H9 (cell line): ENCODE measurements at regions not wholly inside any gene's neighbourhood (a gene's known extent, or its start where the extent isn't known, plus 50 kb on each side); places are given as distances from the start of the nearest gene placed in this dataset.

Experiments used
- DNase-seq: peaks from one replicate; pipeline ENCODE4 v3.0.0-alpha.2; 2017
- H2AFZ ChIP-seq: one replicate; pipeline ENCODE4 v1.6.1; 2013; ENCODE audit warnings: mild to moderate bottlenecking, low read length, control low read depth, moderate library complexity
- H2AK5ac ChIP-seq: 2 replicates; pipeline ENCODE4 v1.6.1; 2013; ENCODE audit warnings: low read length, control low read depth, mixed read lengths; ENCODE audit not compliant: insufficient read length
- H2BK120ac ChIP-seq: one replicate; pipeline ENCODE4 v1.6.1; 2013; ENCODE audit warnings: low read depth, mild to moderate bottlenecking, low read length, control low read depth, inconsistent platforms; ENCODE audit not compliant: poor library complexity, severe bottlenecking
- H2BK12ac ChIP-seq: 2 replicates; pipeline ENCODE4 v1.6.1; 2013; ENCODE audit warnings: low read length, control low read depth, mixed read lengths, low read depth; ENCODE audit not compliant: insufficient read length
- H2BK15ac ChIP-seq: 2 replicates; pipeline ENCODE4 v1.6.1; 2013; ENCODE audit warnings: low read depth, low read length, control low read depth
- H2BK20ac ChIP-seq: one replicate; pipeline ENCODE4 v1.6.1; 2013; ENCODE audit warnings: low read depth, mild to moderate bottlenecking, low read length, control low read depth, inconsistent platforms; ENCODE audit not compliant: poor library complexity, severe bottlenecking
- H2BK5ac ChIP-seq: 2 replicates; pipeline ENCODE4 v1.6.1; 2013; ENCODE audit warnings: low read length, control low read depth, mixed read lengths; ENCODE audit not compliant: insufficient read length
- H3K14ac ChIP-seq: 2 replicates; pipeline ENCODE4 v1.6.1; 2013; ENCODE audit warnings: low read length, control low read depth; ENCODE audit not compliant: insufficient read depth
- H3K18ac ChIP-seq: 2 replicates; pipeline ENCODE4 v1.6.1; 2013; ENCODE audit warnings: low read depth, mild to moderate bottlenecking, mixed read lengths, low read length, control low read depth; ENCODE audit not compliant: insufficient read length
- H3K23ac ChIP-seq: 2 replicates; pipeline ENCODE4 v1.6.1; 2013; ENCODE audit warnings: low read length, control low read depth, mixed read lengths, low read depth; ENCODE audit not compliant: insufficient read length
- H3K23me2 ChIP-seq: 2 replicates; pipeline ENCODE4 v1.6.1; 2013; ENCODE audit warnings: low read depth, mild to moderate bottlenecking, mixed read lengths, low read length, control low read depth; ENCODE audit not compliant: insufficient read length, poor library complexity, severe bottlenecking
- H3K27ac ChIP-seq: 2 replicates; pipeline ENCODE4 v1.5.1; 2013; ENCODE audit warnings: low read length, control low read depth, mixed read lengths, low read depth; ENCODE audit not compliant: insufficient read length
- H3K27me3 ChIP-seq: 2 replicates; pipeline ENCODE4 v1.6.1; 2013; ENCODE audit warnings: low read length, control low read depth, inconsistent platforms; ENCODE audit not compliant: insufficient read depth
- H3K4ac ChIP-seq: 2 replicates; pipeline ENCODE4 v1.6.1; 2013; ENCODE audit warnings: low read depth, mild to moderate bottlenecking, control low read depth, inconsistent platforms, low read length, moderate library complexity
- H3K4me1 ChIP-seq: 2 replicates; pipeline ENCODE4 v1.6.1; 2013; ENCODE audit warnings: low read length, control low read depth, inconsistent platforms; ENCODE audit not compliant: insufficient read depth
- H3K4me2 ChIP-seq: 2 replicates; pipeline ENCODE4 v1.6.1; 2013; ENCODE audit warnings: low read length, control low read depth, mixed read lengths; ENCODE audit not compliant: insufficient read length, insufficient read depth
- H3K56ac ChIP-seq: 2 replicates; pipeline ENCODE4 v1.6.1; 2013; ENCODE audit warnings: low read depth, mild to moderate bottlenecking, mixed read lengths, low read length, control low read depth; ENCODE audit not compliant: insufficient read length
- H3K79me1 ChIP-seq: 2 replicates; pipeline ENCODE4 v1.6.1; 2013; ENCODE audit warnings: low read depth, mild to moderate bottlenecking, moderate library complexity, low read length, control low read depth, inconsistent platforms; ENCODE audit not compliant: insufficient read depth, poor library complexity, severe bottlenecking
- H3K79me2 ChIP-seq: 2 replicates; pipeline ENCODE4 v1.6.1; 2013; ENCODE audit warnings: low read length, control low read depth, inconsistent platforms; ENCODE audit not compliant: insufficient read depth
- H3K9ac ChIP-seq: 2 replicates; pipeline ENCODE4 v1.6.1; 2013; ENCODE audit warnings: low read length, control low read depth, mixed read lengths; ENCODE audit not compliant: insufficient read length; ENCODE audit errors: extremely low read depth
- H3K9me3 ChIP-seq: one replicate; pipeline ENCODE4 v1.6.1; 2013; ENCODE audit warnings: low read depth, low read length, inconsistent platforms; ENCODE audit not compliant: control insufficient read depth
- H3T11ph ChIP-seq: one replicate; pipeline ENCODE4 v1.6.1; 2013; ENCODE audit warnings: mild to moderate bottlenecking, low read length, control low read depth, inconsistent platforms
- H4K20me1 ChIP-seq: one replicate; pipeline ENCODE4 v1.6.1; 2013; ENCODE audit not compliant: control insufficient read depth, insufficient read length, insufficient read depth
- H4K5ac ChIP-seq: 2 replicates; pipeline ENCODE4 v1.6.1; 2013; ENCODE audit warnings: low read depth, mild to moderate bottlenecking, mixed read lengths, low read length, control low read depth; ENCODE audit not compliant: insufficient read length
- H4K8ac ChIP-seq: replicated peaks from 2 replicates; pipeline ENCODE4 v1.6.1; 2013; ENCODE audit warnings: low read length, control low read depth, mixed read lengths, low read depth; ENCODE audit not compliant: insufficient read length
- H4K91ac ChIP-seq: 2 replicates; pipeline ENCODE4 v1.6.1; 2013; ENCODE audit warnings: low read depth, mild to moderate bottlenecking, moderate library complexity, mixed read lengths, low read length, control low read depth; ENCODE audit not compliant: insufficient read length
- H3K27ac Mint-ChIP-seq, 3 experiments: 2 replicates in 2 of 3; 3 replicates in 1 of 3; pipeline ENCODE4 v1.8.0; 2020 to 2021; ENCODE audit warnings: mixed read lengths in 3 of 3, mild to moderate bottlenecking in 1 of 3, moderate library complexity in 1 of 3
- H3K27me3 Mint-ChIP-seq: 2 replicates; pipeline ENCODE4 v1.8.0; 2021; ENCODE audit warnings: low read depth, mild to moderate bottlenecking, moderate library complexity, mixed read lengths
- H3K36me3 Mint-ChIP-seq, 3 experiments: 2 replicates in 2 of 3; 3 replicates in 1 of 3; pipeline ENCODE4 v1.8.0; 2020 to 2021; ENCODE audit warnings: low read depth in 3 of 3, mixed read lengths in 3 of 3; ENCODE audit not compliant: insufficient read depth in 1 of 3
- H3K4me1 Mint-ChIP-seq, 2 experiments: 2 replicates each; pipeline ENCODE4 v1.8.0; 2020; ENCODE audit warnings: mixed read lengths in 2 of 2
- H3K4me3 Mint-ChIP-seq, 2 experiments: 2 replicates in 1 of 2; 3 replicates in 1 of 2; pipeline ENCODE4 v1.8.0; 2020 to 2021; ENCODE audit warnings: mild to moderate bottlenecking in 2 of 2, mixed read lengths in 2 of 2, moderate library complexity in 1 of 2
- H3K9me3 Mint-ChIP-seq, 2 experiments: 2 replicates in 1 of 2; 3 replicates in 1 of 2; pipeline ENCODE4 v1.8.0; 2020; ENCODE audit warnings: mild to moderate bottlenecking in 2 of 2, mixed read lengths in 2 of 2, moderate library complexity in 1 of 2
- CTCF ChIP-seq: fragments of 200-600 bp; sonication (generic); conservative IDR thresholded peaks from 3 replicates; pipeline ENCODE4 v1.8.0; 2021; ENCODE audit warnings: antibody characterized with exemption, mild to moderate bottlenecking
- WGBS: extraction: QIAGEN DNeasy Blood & Tissue Kit; methylation state at CpG from one replicate; pipeline ENCODE4 v1.1.7; 2013; ENCODE audit warnings: missing lambda C conversion rate, low lambda C conversion rate, mixed read lengths; ENCODE audit not compliant: insufficient read length; ENCODE audit errors: extremely low coverage; 5-methylcytosine and 5-hydroxymethylcytosine counted together

- no peak overlapping the region for H4K8ac ChIP-seq
- no peak overlapping the region for H2BK20ac ChIP-seq
- no peak overlapping the region for H3K14ac ChIP-seq
- no peak overlapping the region for H3K4me3 Mint-ChIP-seq
- H2AK5ac ChIP-seq: no peak overlapping the region
- no peak overlapping the region for H3K4ac ChIP-seq
- H3K4me1 Mint-ChIP-seq: peaks cover 18 to 32% of the 10 kb centered on the region in 2 experiments
- H3K79me2 ChIP-seq: no peaks in the 10 kb centered on the region
- no peaks in the 10 kb centered on the region for H3K23me2 ChIP-seq
- H3K23ac ChIP-seq: no peak overlapping the region
- no peaks in the 10 kb centered on the region for H3K4me1 ChIP-seq
- H3K27ac ChIP-seq: no peak overlapping the region
- H3T11ph ChIP-seq: no peak overlapping the region
- no CpG with 5 or more reads among the region's 13 CpGs for WGBS
- H3K79me1 ChIP-seq: no peaks in the 10 kb centered on the region
- H3K27me3 Mint-ChIP-seq: peaks cover 9% of the 10 kb centered on the region
- DNase-seq: no peak
- no peak overlapping the region for H4K5ac ChIP-seq
- peak overlapping the region in 1 of 3 experiments; percentile 44; a peak in 1 of 7 replicates for H3K27ac Mint-ChIP-seq
- H3K4me2 ChIP-seq: no peak overlapping the region
- TF ChIP-seq CTCF: no peak
- no peak overlapping the region for H2BK12ac ChIP-seq
- H3K9me3 Mint-ChIP-seq: no peaks in the 10 kb centered on the region; a peak in 2 of 5 replicates
- no peak overlapping the region for H3K18ac ChIP-seq
- H3K56ac ChIP-seq: no peak overlapping the region
- no peaks in the 10 kb centered on the region for H3K36me3 Mint-ChIP-seq
- H4K20me1 ChIP-seq: no peaks in the 10 kb centered on the region
- H2BK120ac ChIP-seq: no peak overlapping the region
- H3K9me3 ChIP-seq: no peaks in the 10 kb centered on the region
- no peak overlapping the region for H2BK15ac ChIP-seq
- H3K27me3 ChIP-seq: no peaks in the 10 kb centered on the region
- no peak overlapping the region for H2AFZ ChIP-seq
- no peak overlapping the region for H3K9ac ChIP-seq
- H2BK5ac ChIP-seq: no peak overlapping the region
- H4K91ac ChIP-seq: no peak overlapping the region
Observed at GRCh38 chr10:44056206-44056605, 328.7 kb downstream of the CXCL12 start.
